ENCODE measurements at regions not wholly inside any gene's neighbourhood (a gene's known extent, or its start where the extent isn't known, plus 50 kb on each side); places are given as distances from the start of the nearest gene placed in this dataset.
"Not testable (repeated sequence)": the region's sequence is repeated elsewhere in the genome, so short reads cannot be mapped to it uniquely, and the experiment has no call there.

DNA sequence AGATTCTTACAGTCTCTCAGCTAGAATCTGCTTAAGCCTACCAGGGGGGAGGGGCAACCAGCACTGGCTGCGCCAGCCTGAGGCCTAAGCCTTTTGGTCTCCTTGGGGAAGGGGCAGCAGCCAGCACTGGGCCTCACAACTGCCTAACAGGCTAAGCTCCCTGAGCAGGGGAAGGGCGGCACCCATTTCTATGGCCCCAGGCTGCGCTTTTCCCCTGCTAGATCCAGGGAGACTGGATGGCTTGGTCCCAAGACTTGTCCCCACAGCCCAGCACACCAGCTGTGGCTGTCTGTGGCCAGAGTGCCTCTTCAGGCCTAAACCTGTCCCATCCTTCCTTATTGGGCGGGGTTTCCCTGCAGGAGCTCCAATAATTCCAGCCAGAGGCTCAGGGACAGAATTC lies 1230.3 kb upstream of the CRIM1 start:
- no peak for DNase-seq (ENCODE audit: low spot score)

DNA sequence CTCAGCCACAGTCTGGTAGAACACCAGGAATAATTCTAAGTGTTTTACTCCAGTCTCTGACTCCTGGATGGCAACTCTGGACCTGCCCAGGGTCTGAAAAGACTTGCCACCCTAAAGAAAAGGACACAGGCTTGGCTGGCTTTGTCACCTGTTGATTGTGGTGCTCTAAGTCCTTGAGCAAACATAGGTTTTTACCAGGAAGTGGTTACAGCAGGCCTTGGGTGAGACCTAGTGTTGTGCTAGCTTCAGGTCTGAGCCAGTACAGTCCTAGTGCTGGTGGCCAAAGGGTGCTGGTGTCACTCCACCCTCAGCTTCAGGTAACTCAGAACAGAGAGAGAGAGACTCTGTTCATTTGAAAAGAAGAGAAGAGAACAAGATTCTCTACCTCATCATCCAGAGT lies 1239.4 kb upstream of the CRIM1 start:
- DNase-seq (ENCODE audit: low spot score), result no peak

GRCh38 chr2:35114765-35115164 lies 1240.8 kb upstream of the CRIM1 start:
- DNase-seq (ENCODE audit: low spot score), result no peak

- DNase-seq (ENCODE audit: low spot score), result not testable (repeated sequence)
Measured at GRCh38 chr2:35112367-35112766, 1243.2 kb upstream of the CRIM1 start.

DNA sequence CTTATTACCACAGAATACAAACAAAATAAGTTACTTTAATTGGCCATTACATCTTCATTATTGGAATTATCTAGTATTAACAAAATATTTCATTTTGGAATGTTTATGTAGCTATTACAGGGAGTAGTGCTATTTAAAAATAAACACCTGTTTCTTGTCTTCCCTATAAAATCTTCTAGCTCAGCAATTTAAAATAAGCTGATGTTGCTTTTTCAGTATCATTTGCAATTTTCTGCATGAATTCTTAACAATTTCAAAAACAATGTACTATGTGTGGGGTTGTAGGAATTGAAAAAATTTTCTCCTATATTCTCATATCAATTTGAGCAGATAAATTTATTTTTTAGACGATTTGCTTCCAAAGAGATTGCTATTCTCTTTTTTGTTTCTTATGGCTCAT lies 1251.3 kb upstream of the CRIM1 start:
- DNase-seq (ENCODE audit: low spot score), result no peak

DNA sequence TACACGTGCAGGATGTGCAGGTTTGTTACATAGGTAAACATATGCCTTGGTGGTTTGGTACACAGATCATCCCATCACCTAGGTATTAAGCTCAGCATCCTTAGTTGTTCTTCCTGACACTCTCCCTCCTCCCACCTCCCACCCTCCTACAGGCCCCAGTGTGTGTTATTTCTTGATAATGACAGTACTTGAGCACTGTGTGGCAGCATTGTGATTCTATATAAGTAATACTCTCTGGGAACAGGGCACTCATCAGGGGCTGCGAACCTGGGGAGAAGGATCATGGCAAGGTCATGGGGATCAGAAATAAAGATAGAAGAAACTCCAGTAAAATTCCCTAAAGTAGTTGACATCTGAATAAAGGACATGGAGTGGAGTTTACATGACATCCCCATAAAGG lies 1256.2 kb upstream of the CRIM1 start:
- no peak for DNase-seq (ENCODE audit: low spot score)

GRCh38 chr2:35082072-35082471 lies 1273.5 kb upstream of the CRIM1 start:
- DNase-seq (ENCODE audit: low spot score), result no peak

GRCh38 chr2:35081622-35082015 lies 1274.0 kb upstream of the CRIM1 start:
- no peak for DNase-seq (ENCODE audit: low spot score)

- DNase-seq (ENCODE audit: low spot score), result no peak
Measured at GRCh38 chr2:35081001-35081621, 1274.5 kb upstream of the CRIM1 start.

DNA sequence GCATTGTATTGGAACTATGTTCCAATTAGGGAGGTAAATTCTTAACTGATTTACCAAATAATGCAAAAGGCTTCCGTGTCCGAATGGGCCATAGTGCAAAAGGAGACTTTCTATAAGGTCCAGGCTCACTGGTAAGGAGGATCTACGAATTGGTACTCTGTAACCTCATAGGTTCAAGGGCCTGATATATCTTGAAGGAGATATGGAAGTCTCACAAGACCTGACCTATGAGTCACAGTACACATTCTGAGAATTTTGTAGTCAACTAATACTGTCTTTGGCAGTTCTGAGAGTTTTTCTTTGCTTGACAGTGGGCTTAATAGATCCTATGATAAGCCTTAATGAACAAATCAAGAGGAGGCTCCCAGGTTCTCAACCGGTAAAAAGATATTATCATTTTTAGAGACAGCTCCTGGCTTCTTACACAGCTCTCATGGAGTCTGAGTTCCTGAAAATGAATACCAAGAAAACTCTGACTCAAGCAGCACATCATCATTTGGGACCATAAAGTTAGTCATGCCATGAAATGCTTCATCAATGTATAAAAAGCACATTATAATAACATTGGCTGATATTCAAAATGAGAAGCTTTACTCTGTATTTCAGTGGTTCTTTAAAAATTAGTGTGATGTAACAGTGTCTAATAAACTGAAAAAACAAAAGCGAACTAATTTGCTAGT lies 1275.2 kb upstream of the CRIM1 start:
- DNase-seq (ENCODE audit: low spot score), result no peak

DNA sequence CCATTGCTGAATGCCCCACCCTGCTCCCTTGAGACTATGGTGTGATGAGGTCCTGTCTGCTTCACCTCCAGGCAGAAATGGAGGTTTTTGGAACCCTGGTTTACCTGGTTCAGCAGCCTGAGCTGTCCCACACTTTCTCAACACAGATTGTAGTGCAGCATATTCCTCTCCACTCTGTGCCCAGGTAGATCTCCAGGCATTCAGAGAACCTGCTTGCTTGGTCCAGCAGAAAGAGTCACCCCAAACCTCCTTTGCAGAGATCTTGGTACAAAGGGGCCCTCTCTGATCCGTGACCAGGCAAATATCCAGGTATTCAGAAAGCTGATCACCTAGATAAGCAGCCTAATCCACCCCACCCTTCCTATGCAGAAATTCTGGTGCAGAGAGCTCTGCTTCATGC lies 1288.2 kb upstream of the CRIM1 start:
- no peak for DNase-seq (ENCODE audit: low spot score)

DNA sequence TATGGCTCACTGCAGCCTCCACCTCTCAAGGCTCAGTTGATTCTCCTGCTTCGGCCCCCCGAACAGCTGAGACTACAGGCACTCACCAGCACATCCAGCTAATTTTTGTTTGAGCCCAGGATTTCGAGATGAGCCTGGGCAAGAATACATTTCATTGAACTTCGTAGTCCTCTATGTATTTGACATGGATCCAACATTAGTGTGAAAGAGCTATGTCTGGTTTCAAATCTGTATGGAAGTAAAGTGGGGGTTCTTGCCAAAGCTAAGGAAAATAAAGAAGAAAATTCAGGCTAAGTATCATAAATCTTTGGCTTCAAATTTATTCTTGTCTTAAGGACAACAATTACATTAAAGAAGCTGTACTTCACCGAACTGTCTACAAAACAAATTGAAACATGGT lies 1291.7 kb upstream of the CRIM1 start:
- no peak for DNase-seq (ENCODE audit: low spot score)

- DNase-seq (ENCODE audit: low spot score), result no peak
Measured at GRCh38 chr2:35035883-35036282, 1319.7 kb upstream of the CRIM1 start.

GRCh38 chr2:35033748-35034147 lies 1321.8 kb upstream of the CRIM1 start:
- DNase-seq (ENCODE audit: low spot score), result no peak

DNA sequence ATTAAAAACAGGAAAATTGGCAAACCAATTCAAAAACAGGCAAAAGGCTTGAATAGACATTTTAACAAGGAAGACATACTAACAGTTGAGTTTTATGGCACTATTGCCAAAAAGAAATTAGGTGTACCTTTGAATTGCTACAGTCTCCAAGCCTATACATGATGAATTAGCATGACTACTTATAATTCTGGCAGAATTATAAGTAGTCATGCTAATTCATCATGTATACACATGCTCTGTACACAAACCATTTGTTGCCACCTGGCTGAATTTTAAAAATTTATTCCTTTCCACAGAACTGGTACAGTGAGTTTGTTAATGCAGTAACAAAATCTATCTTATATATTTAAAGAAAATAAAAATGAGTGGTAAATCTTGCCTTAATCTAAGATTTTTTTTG lies 1332.0 kb upstream of the CRIM1 start:
- no peak for DNase-seq (ENCODE audit: low spot score)

- no peak for DNase-seq (ENCODE audit: low spot score)
Measured at GRCh38 chr2:35000453-35000852, 1355.1 kb upstream of the CRIM1 start.

DNA sequence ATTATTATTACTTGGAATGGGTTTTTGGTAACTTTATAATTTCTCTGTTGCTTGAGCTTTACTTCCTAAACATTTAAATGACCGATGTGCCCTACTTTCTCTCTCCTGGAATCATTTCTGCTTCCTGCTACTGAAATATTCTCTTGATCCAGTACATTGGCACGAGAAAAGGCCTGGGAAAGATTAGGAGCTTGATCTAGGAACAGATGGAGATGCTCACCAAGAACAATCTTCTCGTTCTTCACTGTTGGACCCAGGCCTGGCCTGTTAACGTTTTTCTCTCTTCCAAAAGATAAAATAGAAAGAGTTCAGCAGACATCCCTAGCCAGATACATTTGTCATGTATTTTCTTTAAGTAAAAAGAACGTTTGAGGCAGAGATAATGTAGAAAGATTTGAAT lies 1356.8 kb upstream of the CRIM1 start:
- no peak for DNase-seq (ENCODE audit: low spot score)

DNA sequence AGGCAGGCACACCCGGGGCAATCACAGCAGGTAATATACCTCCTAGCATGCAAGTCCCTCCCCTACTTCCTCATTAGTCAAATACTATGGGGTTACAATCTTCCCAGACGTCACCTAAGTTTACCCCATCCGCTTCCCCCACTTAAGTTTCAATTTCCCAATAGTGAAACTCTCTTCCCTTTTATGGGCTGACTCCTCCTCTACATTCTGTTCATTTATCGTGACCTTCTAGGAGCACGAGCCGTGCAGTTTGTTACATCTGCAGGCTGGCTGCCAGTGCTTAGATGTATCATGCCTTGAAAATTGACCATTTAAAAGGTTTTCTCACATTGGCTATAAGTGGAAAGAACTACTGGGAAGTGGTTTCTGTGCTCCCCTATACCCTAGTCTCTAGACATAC lies 1357.8 kb upstream of the CRIM1 start:
- DNase-seq (ENCODE audit: low spot score), result no peak

DNA sequence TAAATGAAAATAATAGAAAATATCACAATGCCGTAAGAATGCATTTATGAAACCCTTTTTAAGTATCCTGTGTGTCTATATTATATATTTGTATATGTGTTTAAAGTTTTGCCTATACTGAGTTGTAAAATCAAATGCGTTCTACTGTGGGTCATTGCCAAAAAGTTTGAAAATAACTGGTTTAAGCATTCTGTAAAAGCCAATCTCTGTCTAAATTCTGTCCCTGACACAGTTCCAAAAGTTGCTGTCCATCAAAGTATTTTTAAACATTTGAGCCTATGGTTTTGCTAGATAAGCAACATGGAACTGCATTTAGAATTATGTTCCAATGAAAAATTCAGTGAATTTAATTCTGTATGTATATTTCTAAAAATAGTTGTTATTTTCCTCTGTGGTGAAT lies 1360.4 kb upstream of the CRIM1 start:
- DNase-seq (ENCODE audit: low spot score), result no peak

DNA sequence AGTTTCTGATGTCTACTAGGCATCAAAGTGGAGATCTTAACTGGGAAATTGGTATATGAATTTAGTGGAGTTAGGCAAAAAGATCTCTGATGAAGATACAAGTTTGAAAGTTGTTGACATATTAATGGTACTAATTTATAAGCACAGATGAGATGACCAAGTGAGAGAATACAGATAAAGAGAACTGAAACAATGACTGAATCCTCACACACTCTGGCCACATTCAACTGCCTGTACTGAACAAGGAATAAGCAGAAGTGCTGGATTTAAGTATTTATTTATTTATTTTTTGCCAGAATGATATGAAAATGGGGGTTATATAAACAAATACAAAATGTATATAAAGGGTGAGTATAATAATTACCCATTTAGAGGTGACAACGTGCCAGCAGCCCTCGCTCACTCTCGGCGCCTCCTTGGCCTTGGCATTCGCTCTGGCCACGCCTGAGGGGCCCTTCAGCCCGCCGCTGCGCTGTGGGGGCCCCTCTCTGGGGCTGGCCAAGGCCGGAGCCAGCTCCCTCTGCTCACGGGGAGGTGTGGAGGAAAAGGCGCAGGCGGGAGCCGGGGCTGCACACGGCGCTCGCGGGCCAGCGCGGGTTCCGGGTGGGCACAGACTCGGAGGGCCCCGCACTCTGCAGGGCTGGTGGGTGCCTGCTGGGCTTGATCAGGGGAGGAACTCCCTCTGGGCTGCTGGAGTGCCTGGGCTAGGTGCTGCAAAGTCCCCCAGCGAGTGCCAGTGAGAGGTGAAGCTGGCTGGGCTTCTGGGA lies 1363.9 kb upstream of the CRIM1 start:
- DNase-seq (ENCODE audit: low spot score), result no peak

GRCh38 chr2:34985474-34985873 lies 1370.1 kb upstream of the CRIM1 start:
- no peak for DNase-seq (ENCODE audit: low spot score)

GRCh38 chr2:34980689-34981088 lies 1374.9 kb upstream of the CRIM1 start:
- DNase-seq (ENCODE audit: low spot score), result no peak

DNA sequence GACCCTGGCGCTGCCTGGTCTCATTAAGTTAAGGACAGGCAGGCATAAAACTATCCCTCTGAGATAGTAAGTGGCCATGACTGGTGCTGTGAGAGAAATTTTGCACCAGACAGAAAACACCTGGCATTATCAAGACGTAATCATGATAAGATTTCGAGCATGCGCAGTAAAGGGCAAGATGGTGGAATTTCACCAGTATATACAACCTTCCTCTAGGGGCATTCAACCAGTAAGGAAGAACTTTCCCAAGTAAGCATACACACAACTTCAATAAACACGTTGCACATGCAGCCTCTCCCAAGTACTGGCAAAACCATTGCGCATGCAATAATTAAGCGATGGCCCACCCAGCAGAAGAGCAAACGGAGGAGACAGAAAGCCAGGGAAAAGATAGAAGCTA lies 1376.4 kb upstream of the CRIM1 start:
- no peak for DNase-seq (ENCODE audit: low spot score)

GRCh38 chr2:34961822-34962221 lies 1362.7 kb upstream of the FAM98A start:
- DNase-seq (ENCODE audit: low spot score), result no peak

Measured in GM03348 (cell line).